Anterior cingulate cortex (tissue), 58 donors: ENCODE measurements at regions not wholly inside any gene's neighbourhood (a gene's known extent, or its start where the extent isn't known, plus 50 kb on each side); places are given as distances from the start of the nearest gene placed in this dataset.
"Not testable (repeated sequence)": the region's sequence is repeated elsewhere in the genome, so short reads cannot be mapped to it uniquely, and the experiment has no call there.

Experiments
- DNase-seq, 58 donors: peaks; one replicate each; lab custom pipeline; 2025; lab: John Stamatoyannopoulos, UW

- no peak for DNase-seq
Measured at GRCh38 chrX:35382966-35383365, 415.2 kb upstream of the MAGEB16 start.

GRCh38 chrX:35392232-35392631 is 405.9 kb upstream of the MAGEB16 start:
- no peak for DNase-seq

GRCh38 chrX:35406386-35406785 is 391.8 kb upstream of the MAGEB16 start:
- DNase-seq, result no peak

GRCh38 chrX:35416782-35417181 is 381.4 kb upstream of the MAGEB16 start:
- DNase-seq, result no peak

- DNase-seq, result no peak
Measured at GRCh38 chrX:35432056-35432455, 366.1 kb upstream of the MAGEB16 start.

GRCh38 chrX:35439034-35439660 is 359.0 kb upstream of the MAGEB16 start:
- DNase-seq, result no peak

- DNase-seq, result no peak
Measured at GRCh38 chrX:35439692-35440091, 358.4 kb upstream of the MAGEB16 start.

- DNase-seq, result no peak
Measured at GRCh38 chrX:35442421-35442820, 355.7 kb upstream of the MAGEB16 start.

GRCh38 chrX:35443091-35443582 is 355.0 kb upstream of the MAGEB16 start:
- peak in 2 of 58 donors; percentile 0 to 3 for DNase-seq

GRCh38 chrX:35444671-35445355 is 353.3 kb upstream of the MAGEB16 start:
- no peak for DNase-seq

GRCh38 chrX:35445912-35446311 is 352.2 kb upstream of the MAGEB16 start:
- no peak for DNase-seq

GRCh38 chrX:35456891-35457290 is 341.3 kb upstream of the MAGEB16 start:
- DNase-seq, result no peak

GRCh38 chrX:35458142-35458541 is 340.0 kb upstream of the MAGEB16 start:
- DNase-seq, result no peak

GRCh38 chrX:35461164-35461563 is 337.0 kb upstream of the MAGEB16 start:
- DNase-seq, result no peak

- not testable (repeated sequence) for DNase-seq
Measured at GRCh38 chrX:35496671-35497070, 301.5 kb upstream of the MAGEB16 start.

GRCh38 chrX:35497453-35497852 is 300.7 kb upstream of the MAGEB16 start:
- DNase-seq, result not testable (repeated sequence)

- no peak for DNase-seq
Measured at GRCh38 chrX:35499071-35499862, 298.9 kb upstream of the MAGEB16 start.

- DNase-seq, result no peak
Measured at GRCh38 chrX:35507701-35508100, 290.4 kb upstream of the MAGEB16 start.

- not testable (repeated sequence) for DNase-seq
Measured at GRCh38 chrX:35548003-35548402, 250.1 kb upstream of the MAGEB16 start.

- no peak for DNase-seq
Measured at GRCh38 chrX:35557916-35558315, 240.2 kb upstream of the MAGEB16 start.

GRCh38 chrX:35561985-35562384 is 236.2 kb upstream of the MAGEB16 start:
- no peak for DNase-seq
